HG03520 (cell line): ENCODE measurements at regions not wholly inside any gene's neighbourhood (a gene's known extent, or its start where the extent isn't known, plus 50 kb on each side); places are given as distances from the start of the nearest gene placed in this dataset.
"Not testable (repeated sequence)": the region's sequence is repeated elsewhere in the genome, so short reads cannot be mapped to it uniquely, and the experiment has no call there.

Source experiments
- ATAC-seq: cut with Tn5 transposase; IDR thresholded peaks from one replicate; pipeline ENCODE4 v1.9.1; 2021; ENCODE audit warnings: mild to moderate bottlenecking, moderate library complexity; ENCODE audit not compliant: unreplicated experiment

GRCh38 chr7:12827219-12827821 lies 139.9 kb downstream of the ARL4A start:
- no peak for ATAC-seq

GRCh38 chr7:12827920-12828319 lies 140.5 kb downstream of the ARL4A start:
- ATAC-seq, result no peak

GRCh38 chr7:12831024-12831423 lies 143.6 kb downstream of the ARL4A start:
- no peak for ATAC-seq

GRCh38 chr7:12833829-12834228 lies 146.4 kb downstream of the ARL4A start:
- no peak for ATAC-seq

- no peak for ATAC-seq
Observed at GRCh38 chr7:12834782-12835181, 147.3 kb downstream of the ARL4A start.

GRCh38 chr7:12839508-12840153 lies 152.2 kb downstream of the ARL4A start:
- no peak for ATAC-seq

- not testable (repeated sequence) for ATAC-seq
Observed at GRCh38 chr7:12844732-12845131, 157.3 kb downstream of the ARL4A start.

GRCh38 chr7:12847001-12847400 lies 159.6 kb downstream of the ARL4A start:
- ATAC-seq, result no peak

- ATAC-seq, result no peak
Observed at GRCh38 chr7:12851142-12851541, 163.7 kb downstream of the ARL4A start.

GRCh38 chr7:12851841-12852240 lies 164.4 kb downstream of the ARL4A start:
- no peak for ATAC-seq

- ATAC-seq, result no peak
Observed at GRCh38 chr7:12855036-12855435, 167.6 kb downstream of the ARL4A start.

GRCh38 chr7:12859761-12860160 lies 172.3 kb downstream of the ARL4A start:
- no peak for ATAC-seq

- no peak for ATAC-seq
Observed at GRCh38 chr7:12861070-12861469, 173.6 kb downstream of the ARL4A start.

- no peak for ATAC-seq
Observed at GRCh38 chr7:12862146-12862545, 174.7 kb downstream of the ARL4A start.

GRCh38 chr7:12864470-12865046 lies 177.1 kb downstream of the ARL4A start:
- ATAC-seq, result no peak

- ATAC-seq, result no peak
Observed at GRCh38 chr7:12865593-12865992, 178.2 kb downstream of the ARL4A start.

- no peak for ATAC-seq
Observed at GRCh38 chr7:12866207-12866606, 178.8 kb downstream of the ARL4A start.

- no peak for ATAC-seq
Observed at GRCh38 chr7:12868027-12868426, 180.6 kb downstream of the ARL4A start.

GRCh38 chr7:12870219-12870618 lies 182.8 kb downstream of the ARL4A start:
- no peak for ATAC-seq

- ATAC-seq, result no peak
Observed at GRCh38 chr7:12872487-12872886, 185.1 kb downstream of the ARL4A start.

- no peak for ATAC-seq
Observed at GRCh38 chr7:12873571-12873970, 186.1 kb downstream of the ARL4A start.

- no peak for ATAC-seq
Observed at GRCh38 chr7:12879139-12879538, 191.7 kb downstream of the ARL4A start.

GRCh38 chr7:12881712-12882111 lies 194.3 kb downstream of the ARL4A start:
- no peak for ATAC-seq
